Liver (tissue), 8 donors: ENCODE measurements at regions not wholly inside any gene's neighbourhood (a gene's known extent, or its start where the extent isn't known, plus 50 kb on each side); places are given as distances from the start of the nearest gene placed in this dataset.

Experiments
- DNase-seq: peaks from one replicate; pipeline ENCODE4 v3.0.0-alpha.2; 2017; ENCODE audit warnings: low spot score
- H3K27ac ChIP-seq, 2 donors: one replicate each; pipeline ENCODE4 v1.7.0; 2013; ENCODE audit warnings: inconsistent platforms in 2 of 2, low read length in 2 of 2, control low read depth in 1 of 2, low read depth in 1 of 2, mild to moderate bottlenecking in 1 of 2
- H3K27me3 ChIP-seq, 4 donors: one replicate each; pipeline versions ENCODE4 v1.6.1 to v1.7.0; 2013; ENCODE audit warnings: low read length in 3 of 4, inconsistent platforms in 1 of 4, mild to moderate bottlenecking in 1 of 4, moderate library complexity in 1 of 4; ENCODE audit not compliant: control insufficient read depth in 4 of 4, insufficient read depth in 4 of 4
- H3K36me3 ChIP-seq, 4 donors: one replicate each; pipeline versions ENCODE4 v1.6.1 to v1.7.0; 2013; ENCODE audit warnings: low read length in 3 of 4, mild to moderate bottlenecking in 3 of 4, low read depth in 1 of 4, moderate library complexity in 1 of 4; ENCODE audit not compliant: control insufficient read depth in 4 of 4, insufficient read depth in 3 of 4
- H3K4me1 ChIP-seq, 4 donors: one replicate each; pipeline versions ENCODE4 v1.6.1 to v1.7.0; 2013; ENCODE audit warnings: low read length in 3 of 4, mild to moderate bottlenecking in 3 of 4, moderate library complexity in 1 of 4; ENCODE audit not compliant: control insufficient read depth in 4 of 4, insufficient read depth in 4 of 4
- H3K4me3 ChIP-seq, 3 donors: one replicate each; pipeline versions ENCODE4 v1.6.1 to v1.7.0; 2013; ENCODE audit warnings: low read length in 3 of 3, control low read depth in 1 of 3, low read depth in 1 of 3, mild to moderate bottlenecking in 1 of 3
- H3K9ac ChIP-seq, 2 donors: one replicate each; pipeline ENCODE4 v1.7.0; 2013; ENCODE audit warnings: low read length in 2 of 2, mild to moderate bottlenecking in 2 of 2, moderate library complexity in 2 of 2, control low read depth in 1 of 2, low read depth in 1 of 2
- H3K9me3 ChIP-seq, 4 donors: one replicate each; pipeline versions ENCODE4 v1.6.1 to v1.7.0; 2013; ENCODE audit warnings: low read length in 3 of 4; ENCODE audit not compliant: control insufficient read depth in 4 of 4
- ATF3 ChIP-seq: IDR thresholded peaks from 2 replicates; pipeline ENCODE4 v1.6.1; 2016; ENCODE audit warnings: antibody characterized with exemption
- CTCF ChIP-seq: fragments of 150-350 bp; IDR thresholded peaks from 2 replicates; pipeline ENCODE4 v1.5.1; 2017; ENCODE audit warnings: improper control_type of control experiment, low read depth, low read length; ENCODE audit not compliant: missing input control
- EGR1 ChIP-seq, 2 donors: IDR thresholded peaks; 2 replicates each; pipeline ENCODE4 v1.6.1; 2016 to 2018; ENCODE audit warnings: antibody characterized with exemption in 2 of 2, low read depth in 2 of 2
- FOXA1 ChIP-seq: IDR thresholded peaks from 2 replicates; pipeline ENCODE4 v1.6.1; 2016; ENCODE audit warnings: antibody characterized with exemption
- FOXA2 ChIP-seq: IDR thresholded peaks from 2 replicates; pipeline ENCODE4 v1.6.1; 2016; ENCODE audit warnings: antibody characterized with exemption
- GABPA ChIP-seq, 2 donors: IDR thresholded peaks in 1 of 2; conservative IDR thresholded peaks in 1 of 2; 2 replicates each; pipeline ENCODE4 v1.6.1; 2016; ENCODE audit warnings: antibody characterized with exemption in 2 of 2, mild to moderate bottlenecking in 1 of 2, moderate library complexity in 1 of 2
- HNF4A ChIP-seq, 2 donors: conservative IDR thresholded peaks; 2 replicates each; pipeline ENCODE4 v1.6.1; 2016; ENCODE audit warnings: antibody characterized with exemption in 2 of 2, mild to moderate bottlenecking in 2 of 2
- HNF4G ChIP-seq: IDR thresholded peaks from 2 replicates; pipeline ENCODE4 v1.6.1; 2016; ENCODE audit warnings: antibody characterized with exemption
- JUND ChIP-seq, 2 donors: IDR thresholded peaks; 2 replicates each; pipeline ENCODE4 v1.6.1; 2016; ENCODE audit warnings: antibody characterized with exemption in 2 of 2
- MAX ChIP-seq: IDR thresholded peaks from 2 replicates; pipeline ENCODE4 v1.6.1; 2016; ENCODE audit warnings: antibody characterized with exemption
- NR2F2 ChIP-seq: IDR thresholded peaks from 2 replicates; pipeline ENCODE4 v1.6.1; 2016; ENCODE audit warnings: antibody characterized with exemption
- RAD21 ChIP-seq, 2 donors: IDR thresholded peaks; 2 replicates each; pipeline ENCODE4 v1.6.1; 2016; ENCODE audit warnings: antibody characterized with exemption in 2 of 2, mild to moderate bottlenecking in 2 of 2
- REST ChIP-seq: IDR thresholded peaks from 2 replicates; pipeline ENCODE4 v1.6.1; 2016; ENCODE audit warnings: antibody characterized with exemption, mild to moderate bottlenecking
- RXRA ChIP-seq, 2 donors: IDR thresholded peaks; 2 replicates each; pipeline ENCODE4 v1.6.1; 2017 to 2018; ENCODE audit warnings: antibody characterized with exemption in 2 of 2, mild to moderate bottlenecking in 1 of 2
- SP1 ChIP-seq: IDR thresholded peaks from 2 replicates; pipeline ENCODE4 v1.6.1; 2018; ENCODE audit warnings: antibody characterized with exemption, mild to moderate bottlenecking
- TAF1 ChIP-seq: conservative IDR thresholded peaks from 2 replicates; pipeline ENCODE4 v1.6.1; 2016; ENCODE audit warnings: antibody characterized with exemption, mild to moderate bottlenecking
- YY1 ChIP-seq: IDR thresholded peaks from 2 replicates; pipeline ENCODE4 v1.6.1; 2016; ENCODE audit warnings: antibody characterized with exemption, mild to moderate bottlenecking
- ZBTB33 ChIP-seq: IDR thresholded peaks from 2 replicates; pipeline ENCODE4 v1.6.1; 2016; ENCODE audit warnings: antibody characterized with exemption
- WGBS: extraction: QIAGEN DNeasy Blood & Tissue Kit; methylation state at CpG from one replicate; pipeline ENCODE4 v1.1.7; 2013; 5-methylcytosine and 5-hydroxymethylcytosine counted together
- donor health status: healthy.
- donor health status: healthy.
- donor health status: healthy.
- donor health status: healthy.
- donor health status: healthy.

- no peak for TF ChIP-seq EGR1 (IDR thresholded peaks at IDR 0.05; ENCODE audit: low read depth in 2 of 2)
Observed at GRCh38 chr12:28941248-28941647, 207.8 kb upstream of the FAR2 start (continued).

- Histone ChIP-seq H3K36me3 (no peaks in the 10 kb centered on the region), H3K4me1 (no peaks in the 10 kb centered on the region), H3K27ac (no peak overlapping the region), H3K27me3 (no peaks in the 10 kb centered on the region), H3K9me3 (peaks cover 0 to 2% (median 0%) of the 10 kb centered on the region in 4 donors), H3K4me3 (no peak overlapping the region), H3K9ac (no peak overlapping the region)
- DNase-seq = no peak
- TF ChIP-seq HNF4A (conservative IDR thresholded peaks at IDR 0.05) (no peak), YY1 (no peak), ATF3 (no peak), SP1 (no peak), MAX (no peak), EGR1 (IDR thresholded peaks at IDR 0.05; ENCODE audit: low read depth in 2 of 2) (no peak), NR2F2 (no peak)
- 73% methylated on average over 6 of the region's 6 CpGs for WGBS
Observed at GRCh38 chr12:28946361-28946760, 202.7 kb upstream of the FAR2 start.

GRCh38 chr12:28948685-28949084 lies 200.4 kb upstream of the FAR2 start:
- WGBS = 92% methylated on average over 1 of the region's 1 CpG
- no peak overlapping the region for H3K9ac ChIP-seq
- no peak overlapping the region for H3K4me3 ChIP-seq
- no peak for DNase-seq
- H3K9me3 ChIP-seq = peaks cover 0 to 2% (median 0%) of the 10 kb centered on the region in 4 donors
- H3K27me3 ChIP-seq = no peaks in the 10 kb centered on the region
- H3K4me1 ChIP-seq = no peaks in the 10 kb centered on the region
- H3K36me3 ChIP-seq = no peaks in the 10 kb centered on the region
- H3K27ac ChIP-seq = no peak overlapping the region
- TF ChIP-seq HNF4A (conservative IDR thresholded peaks at IDR 0.05) (no peak), ATF3 (no peak), GABPA (IDR thresholded peaks at IDR 0.05 in 1 of 2, conservative IDR thresholded peaks at IDR 0.05 in 1 of 2) (no peak), JUND (IDR thresholded peaks at IDR 0.05) (no peak), RXRA (IDR thresholded peaks at IDR 0.05) (no peak), CTCF (no peak), HNF4G (no peak), SP1 (no peak), ZBTB33 (no peak), REST (no peak), RAD21 (IDR thresholded peaks at IDR 0.05) (no peak), TAF1 (no peak), FOXA1 (no peak), YY1 (no peak), EGR1 (IDR thresholded peaks at IDR 0.05; ENCODE audit: low read depth in 2 of 2) (no peak), FOXA2 (no peak), NR2F2 (no peak), MAX (no peak)
